Liver (tissue), 8 donors: ENCODE measurements at regions not wholly inside any gene's neighbourhood (a gene's known extent, or its start where the extent isn't known, plus 50 kb on each side); places are given as distances from the start of the nearest gene placed in this dataset.

Experiments used
- DNase-seq: peaks from one replicate; pipeline ENCODE4 v3.0.0-alpha.2; 2017; ENCODE audit warnings: low spot score
- H3K27ac ChIP-seq, 2 donors: one replicate each; pipeline ENCODE4 v1.7.0; 2013; ENCODE audit warnings: inconsistent platforms in 2 of 2, low read length in 2 of 2, control low read depth in 1 of 2, low read depth in 1 of 2, mild to moderate bottlenecking in 1 of 2
- H3K27me3 ChIP-seq, 4 donors: one replicate each; pipeline versions ENCODE4 v1.6.1 to v1.7.0; 2013; ENCODE audit warnings: low read length in 3 of 4, inconsistent platforms in 1 of 4, mild to moderate bottlenecking in 1 of 4, moderate library complexity in 1 of 4; ENCODE audit not compliant: control insufficient read depth in 4 of 4, insufficient read depth in 4 of 4
- H3K36me3 ChIP-seq, 4 donors: one replicate each; pipeline versions ENCODE4 v1.6.1 to v1.7.0; 2013; ENCODE audit warnings: low read length in 3 of 4, mild to moderate bottlenecking in 3 of 4, low read depth in 1 of 4, moderate library complexity in 1 of 4; ENCODE audit not compliant: control insufficient read depth in 4 of 4, insufficient read depth in 3 of 4
- H3K4me1 ChIP-seq, 4 donors: one replicate each; pipeline versions ENCODE4 v1.6.1 to v1.7.0; 2013; ENCODE audit warnings: low read length in 3 of 4, mild to moderate bottlenecking in 3 of 4, moderate library complexity in 1 of 4; ENCODE audit not compliant: control insufficient read depth in 4 of 4, insufficient read depth in 4 of 4
- H3K4me3 ChIP-seq, 3 donors: one replicate each; pipeline versions ENCODE4 v1.6.1 to v1.7.0; 2013; ENCODE audit warnings: low read length in 3 of 3, control low read depth in 1 of 3, low read depth in 1 of 3, mild to moderate bottlenecking in 1 of 3
- H3K9ac ChIP-seq, 2 donors: one replicate each; pipeline ENCODE4 v1.7.0; 2013; ENCODE audit warnings: low read length in 2 of 2, mild to moderate bottlenecking in 2 of 2, moderate library complexity in 2 of 2, control low read depth in 1 of 2, low read depth in 1 of 2
- H3K9me3 ChIP-seq, 4 donors: one replicate each; pipeline versions ENCODE4 v1.6.1 to v1.7.0; 2013; ENCODE audit warnings: low read length in 3 of 4; ENCODE audit not compliant: control insufficient read depth in 4 of 4
- EGR1 ChIP-seq, 2 donors: IDR thresholded peaks; 2 replicates each; pipeline ENCODE4 v1.6.1; 2016 to 2018; ENCODE audit warnings: antibody characterized with exemption in 2 of 2, low read depth in 2 of 2
- FOXA1 ChIP-seq: IDR thresholded peaks from 2 replicates; pipeline ENCODE4 v1.6.1; 2016; ENCODE audit warnings: antibody characterized with exemption
- FOXA2 ChIP-seq: IDR thresholded peaks from 2 replicates; pipeline ENCODE4 v1.6.1; 2016; ENCODE audit warnings: antibody characterized with exemption
- GABPA ChIP-seq, 2 donors: IDR thresholded peaks in 1 of 2; conservative IDR thresholded peaks in 1 of 2; 2 replicates each; pipeline ENCODE4 v1.6.1; 2016; ENCODE audit warnings: antibody characterized with exemption in 2 of 2, mild to moderate bottlenecking in 1 of 2, moderate library complexity in 1 of 2
- HNF4A ChIP-seq, 2 donors: conservative IDR thresholded peaks; 2 replicates each; pipeline ENCODE4 v1.6.1; 2016; ENCODE audit warnings: antibody characterized with exemption in 2 of 2, mild to moderate bottlenecking in 2 of 2
- HNF4G ChIP-seq: IDR thresholded peaks from 2 replicates; pipeline ENCODE4 v1.6.1; 2016; ENCODE audit warnings: antibody characterized with exemption
- JUND ChIP-seq, 2 donors: IDR thresholded peaks; 2 replicates each; pipeline ENCODE4 v1.6.1; 2016; ENCODE audit warnings: antibody characterized with exemption in 2 of 2
- MAX ChIP-seq: IDR thresholded peaks from 2 replicates; pipeline ENCODE4 v1.6.1; 2016; ENCODE audit warnings: antibody characterized with exemption
- NR2F2 ChIP-seq: IDR thresholded peaks from 2 replicates; pipeline ENCODE4 v1.6.1; 2016; ENCODE audit warnings: antibody characterized with exemption
- RAD21 ChIP-seq, 2 donors: IDR thresholded peaks; 2 replicates each; pipeline ENCODE4 v1.6.1; 2016; ENCODE audit warnings: antibody characterized with exemption in 2 of 2, mild to moderate bottlenecking in 2 of 2
- RXRA ChIP-seq, 2 donors: IDR thresholded peaks; 2 replicates each; pipeline ENCODE4 v1.6.1; 2017 to 2018; ENCODE audit warnings: antibody characterized with exemption in 2 of 2, mild to moderate bottlenecking in 1 of 2
- SP1 ChIP-seq: IDR thresholded peaks from 2 replicates; pipeline ENCODE4 v1.6.1; 2018; ENCODE audit warnings: antibody characterized with exemption, mild to moderate bottlenecking
- TAF1 ChIP-seq: conservative IDR thresholded peaks from 2 replicates; pipeline ENCODE4 v1.6.1; 2016; ENCODE audit warnings: antibody characterized with exemption, mild to moderate bottlenecking
- YY1 ChIP-seq: IDR thresholded peaks from 2 replicates; pipeline ENCODE4 v1.6.1; 2016; ENCODE audit warnings: antibody characterized with exemption, mild to moderate bottlenecking
- ZBTB33 ChIP-seq: IDR thresholded peaks from 2 replicates; pipeline ENCODE4 v1.6.1; 2016; ENCODE audit warnings: antibody characterized with exemption
- WGBS: extraction: QIAGEN DNeasy Blood & Tissue Kit; methylation state at CpG from one replicate; pipeline ENCODE4 v1.1.7; 2013; 5-methylcytosine and 5-hydroxymethylcytosine counted together
- TF ChIP-seq, protein P1 (sequence below): IDR thresholded peaks from 2 replicates; pipeline ENCODE4 v1.6.1; 2016; ENCODE audit warnings: antibody characterized with exemption, mild to moderate bottlenecking
- TF ChIP-seq, protein P2 (sequence below): fragments of 150-350 bp; IDR thresholded peaks from 2 replicates; pipeline ENCODE4 v1.5.1; 2017; ENCODE audit warnings: improper control_type of control experiment, low read depth, low read length; ENCODE audit not compliant: missing input control
- TF ChIP-seq, protein P3 (sequence below): IDR thresholded peaks from 2 replicates; pipeline ENCODE4 v1.6.1; 2016; ENCODE audit warnings: antibody characterized with exemption
- donor health status: healthy.
- donor health status: healthy.
- donor health status: healthy.
- donor health status: healthy.
- donor health status: healthy.

GRCh38 chr1:37242501-37242900, 208.2 kb upstream of the GRIK3 start:
- Histone ChIP-seq H3K36me3 (no peaks in the 10 kb centered on the region), H3K9ac (no peak overlapping the region), H3K27ac (no peak overlapping the region), H3K9me3 (no peaks in the 10 kb centered on the region), H3K4me1 (no peaks in the 10 kb centered on the region), H3K27me3 (peaks cover 0 to 3% (median 0%) of the 10 kb centered on the region in 4 donors), H3K4me3 (no peak overlapping the region)
- 60% methylated on average over 5 of the region's 5 CpGs for WGBS
- TF ChIP-seq RXRA (IDR thresholded peaks at IDR 0.05) (no peak), FOXA1 (no peak), SP1 (no peak), JUND (IDR thresholded peaks at IDR 0.05) (no peak), RAD21 (IDR thresholded peaks at IDR 0.05) (no peak), ZBTB33 (no peak), EGR1 (IDR thresholded peaks at IDR 0.05; ENCODE audit: low read depth in 2 of 2) (no peak), TAF1 (no peak), NR2F2 (no peak), GABPA (IDR thresholded peaks at IDR 0.05 in 1 of 2, conservative IDR thresholded peaks at IDR 0.05 in 1 of 2) (no peak), FOXA2 (no peak), HNF4G (no peak), MAX (no peak), HNF4A (conservative IDR thresholded peaks at IDR 0.05) (no peak), YY1 (no peak)
- TF ChIP-seq, protein P1, sequence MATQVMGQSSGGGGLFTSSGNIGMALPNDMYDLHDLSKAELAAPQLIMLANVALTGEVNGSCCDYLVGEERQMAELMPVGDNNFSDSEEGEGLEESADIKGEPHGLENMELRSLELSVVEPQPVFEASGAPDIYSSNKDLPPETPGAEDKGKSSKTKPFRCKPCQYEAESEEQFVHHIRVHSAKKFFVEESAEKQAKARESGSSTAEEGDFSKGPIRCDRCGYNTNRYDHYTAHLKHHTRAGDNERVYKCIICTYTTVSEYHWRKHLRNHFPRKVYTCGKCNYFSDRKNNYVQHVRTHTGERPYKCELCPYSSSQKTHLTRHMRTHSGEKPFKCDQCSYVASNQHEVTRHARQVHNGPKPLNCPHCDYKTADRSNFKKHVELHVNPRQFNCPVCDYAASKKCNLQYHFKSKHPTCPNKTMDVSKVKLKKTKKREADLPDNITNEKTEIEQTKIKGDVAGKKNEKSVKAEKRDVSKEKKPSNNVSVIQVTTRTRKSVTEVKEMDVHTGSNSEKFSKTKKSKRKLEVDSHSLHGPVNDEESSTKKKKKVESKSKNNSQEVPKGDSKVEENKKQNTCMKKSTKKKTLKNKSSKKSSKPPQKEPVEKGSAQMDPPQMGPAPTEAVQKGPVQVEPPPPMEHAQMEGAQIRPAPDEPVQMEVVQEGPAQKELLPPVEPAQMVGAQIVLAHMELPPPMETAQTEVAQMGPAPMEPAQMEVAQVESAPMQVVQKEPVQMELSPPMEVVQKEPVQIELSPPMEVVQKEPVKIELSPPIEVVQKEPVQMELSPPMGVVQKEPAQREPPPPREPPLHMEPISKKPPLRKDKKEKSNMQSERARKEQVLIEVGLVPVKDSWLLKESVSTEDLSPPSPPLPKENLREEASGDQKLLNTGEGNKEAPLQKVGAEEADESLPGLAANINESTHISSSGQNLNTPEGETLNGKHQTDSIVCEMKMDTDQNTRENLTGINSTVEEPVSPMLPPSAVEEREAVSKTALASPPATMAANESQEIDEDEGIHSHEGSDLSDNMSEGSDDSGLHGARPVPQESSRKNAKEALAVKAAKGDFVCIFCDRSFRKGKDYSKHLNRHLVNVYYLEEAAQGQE = no peak
- TF ChIP-seq, protein P2, sequence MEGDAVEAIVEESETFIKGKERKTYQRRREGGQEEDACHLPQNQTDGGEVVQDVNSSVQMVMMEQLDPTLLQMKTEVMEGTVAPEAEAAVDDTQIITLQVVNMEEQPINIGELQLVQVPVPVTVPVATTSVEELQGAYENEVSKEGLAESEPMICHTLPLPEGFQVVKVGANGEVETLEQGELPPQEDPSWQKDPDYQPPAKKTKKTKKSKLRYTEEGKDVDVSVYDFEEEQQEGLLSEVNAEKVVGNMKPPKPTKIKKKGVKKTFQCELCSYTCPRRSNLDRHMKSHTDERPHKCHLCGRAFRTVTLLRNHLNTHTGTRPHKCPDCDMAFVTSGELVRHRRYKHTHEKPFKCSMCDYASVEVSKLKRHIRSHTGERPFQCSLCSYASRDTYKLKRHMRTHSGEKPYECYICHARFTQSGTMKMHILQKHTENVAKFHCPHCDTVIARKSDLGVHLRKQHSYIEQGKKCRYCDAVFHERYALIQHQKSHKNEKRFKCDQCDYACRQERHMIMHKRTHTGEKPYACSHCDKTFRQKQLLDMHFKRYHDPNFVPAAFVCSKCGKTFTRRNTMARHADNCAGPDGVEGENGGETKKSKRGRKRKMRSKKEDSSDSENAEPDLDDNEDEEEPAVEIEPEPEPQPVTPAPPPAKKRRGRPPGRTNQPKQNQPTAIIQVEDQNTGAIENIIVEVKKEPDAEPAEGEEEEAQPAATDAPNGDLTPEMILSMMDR = no peak
- TF ChIP-seq, protein P3, sequence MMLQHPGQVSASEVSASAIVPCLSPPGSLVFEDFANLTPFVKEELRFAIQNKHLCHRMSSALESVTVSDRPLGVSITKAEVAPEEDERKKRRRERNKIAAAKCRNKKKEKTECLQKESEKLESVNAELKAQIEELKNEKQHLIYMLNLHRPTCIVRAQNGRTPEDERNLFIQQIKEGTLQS = no peak
- DNase-seq = no peak
